HL-60 (cell line): ENCODE measurements at regions not wholly inside any gene's neighbourhood (a gene's known extent, or its start where the extent isn't known, plus 50 kb on each side); places are given as distances from the start of the nearest gene placed in this dataset.

Experiments used
- DNase-seq, 2 experiments: peaks; one replicate each; pipeline ENCODE4 v3.0.0-alpha.2; 2010 to 2020; ENCODE audit warnings: low read depth in 1 of 2, low spot score in 1 of 2
- H3K27ac ChIP-seq: fragments of 250-450 bp; sonication (Bioruptor Pico); replicated peaks from 2 replicates; pipeline ENCODE4 v1.5.1; 2020; ENCODE audit warnings: mild to moderate bottlenecking, moderate library complexity
- H3K27me3 ChIP-seq: fragments of 250-450 bp; sonication (Bioruptor Pico); 2 replicates; pipeline ENCODE4 v1.5.1; 2021; ENCODE audit warnings: mild to moderate bottlenecking, moderate library complexity; ENCODE audit not compliant: insufficient read depth, poor library complexity, severe bottlenecking
- H3K4me3 ChIP-seq: replicated peaks from 2 replicates; pipeline ENCODE4 v1.5.1; 2011; ENCODE audit warnings: mild to moderate bottlenecking, control low read depth, low read length; ENCODE audit not compliant: insufficient read depth
- GABPA ChIP-seq: IDR thresholded peaks from 2 replicates; pipeline ENCODE4 v1.6.1; 2012; ENCODE audit warnings: low read depth
- POLR2AphosphoS5 ChIP-seq: IDR thresholded peaks from 2 replicates; pipeline ENCODE4 v1.6.1; 2012; ENCODE audit warnings: low read depth
- SPI1 ChIP-seq: IDR thresholded peaks from 2 replicates; pipeline ENCODE4 v1.6.1; 2012; ENCODE audit warnings: low read depth, mild to moderate bottlenecking, borderline replicate concordance
- TF ChIP-seq, protein P1 (sequence below): IDR thresholded peaks from one replicate; pipeline ENCODE4 v1.5.1; 2011; ENCODE audit warnings: low read length, control low read depth, inconsistent platforms; ENCODE audit not compliant: insufficient read depth
- TF ChIP-seq, protein P2 (sequence below): IDR thresholded peaks from 2 replicates; pipeline ENCODE4 v1.6.1; 2012; ENCODE audit warnings: low read depth; ENCODE audit not compliant: insufficient replicate concordance

DNA sequence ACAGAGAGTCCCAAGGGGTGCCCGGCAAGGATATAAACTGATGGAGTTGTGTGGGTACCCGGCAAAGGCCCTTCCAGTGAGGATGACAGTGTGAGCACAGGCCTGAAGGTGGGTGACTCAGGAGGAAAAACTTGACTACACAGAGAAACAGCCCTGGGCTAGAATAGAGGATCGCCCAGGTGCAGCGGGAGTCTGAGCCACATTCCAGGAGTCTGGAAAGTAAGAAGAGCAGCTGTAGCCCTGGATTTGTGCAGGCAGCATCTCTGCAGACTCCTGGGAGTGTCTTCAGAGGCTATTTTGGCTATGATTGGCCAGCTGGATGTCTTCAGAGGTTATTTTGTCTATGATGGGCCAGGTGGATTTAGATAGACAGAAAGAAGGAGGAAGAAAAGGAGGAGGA lies 367.6 kb upstream of the MKI67 start:
- no peak overlapping the region for H3K4me3 ChIP-seq
- H3K27ac ChIP-seq, result no peak overlapping the region
- TF ChIP-seq, protein P1, sequence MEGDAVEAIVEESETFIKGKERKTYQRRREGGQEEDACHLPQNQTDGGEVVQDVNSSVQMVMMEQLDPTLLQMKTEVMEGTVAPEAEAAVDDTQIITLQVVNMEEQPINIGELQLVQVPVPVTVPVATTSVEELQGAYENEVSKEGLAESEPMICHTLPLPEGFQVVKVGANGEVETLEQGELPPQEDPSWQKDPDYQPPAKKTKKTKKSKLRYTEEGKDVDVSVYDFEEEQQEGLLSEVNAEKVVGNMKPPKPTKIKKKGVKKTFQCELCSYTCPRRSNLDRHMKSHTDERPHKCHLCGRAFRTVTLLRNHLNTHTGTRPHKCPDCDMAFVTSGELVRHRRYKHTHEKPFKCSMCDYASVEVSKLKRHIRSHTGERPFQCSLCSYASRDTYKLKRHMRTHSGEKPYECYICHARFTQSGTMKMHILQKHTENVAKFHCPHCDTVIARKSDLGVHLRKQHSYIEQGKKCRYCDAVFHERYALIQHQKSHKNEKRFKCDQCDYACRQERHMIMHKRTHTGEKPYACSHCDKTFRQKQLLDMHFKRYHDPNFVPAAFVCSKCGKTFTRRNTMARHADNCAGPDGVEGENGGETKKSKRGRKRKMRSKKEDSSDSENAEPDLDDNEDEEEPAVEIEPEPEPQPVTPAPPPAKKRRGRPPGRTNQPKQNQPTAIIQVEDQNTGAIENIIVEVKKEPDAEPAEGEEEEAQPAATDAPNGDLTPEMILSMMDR, result no peak
- TF ChIP-seq SPI1 (no peak), GABPA (no peak), POLR2AphosphoS5 (no peak)
- TF ChIP-seq, protein P2, sequence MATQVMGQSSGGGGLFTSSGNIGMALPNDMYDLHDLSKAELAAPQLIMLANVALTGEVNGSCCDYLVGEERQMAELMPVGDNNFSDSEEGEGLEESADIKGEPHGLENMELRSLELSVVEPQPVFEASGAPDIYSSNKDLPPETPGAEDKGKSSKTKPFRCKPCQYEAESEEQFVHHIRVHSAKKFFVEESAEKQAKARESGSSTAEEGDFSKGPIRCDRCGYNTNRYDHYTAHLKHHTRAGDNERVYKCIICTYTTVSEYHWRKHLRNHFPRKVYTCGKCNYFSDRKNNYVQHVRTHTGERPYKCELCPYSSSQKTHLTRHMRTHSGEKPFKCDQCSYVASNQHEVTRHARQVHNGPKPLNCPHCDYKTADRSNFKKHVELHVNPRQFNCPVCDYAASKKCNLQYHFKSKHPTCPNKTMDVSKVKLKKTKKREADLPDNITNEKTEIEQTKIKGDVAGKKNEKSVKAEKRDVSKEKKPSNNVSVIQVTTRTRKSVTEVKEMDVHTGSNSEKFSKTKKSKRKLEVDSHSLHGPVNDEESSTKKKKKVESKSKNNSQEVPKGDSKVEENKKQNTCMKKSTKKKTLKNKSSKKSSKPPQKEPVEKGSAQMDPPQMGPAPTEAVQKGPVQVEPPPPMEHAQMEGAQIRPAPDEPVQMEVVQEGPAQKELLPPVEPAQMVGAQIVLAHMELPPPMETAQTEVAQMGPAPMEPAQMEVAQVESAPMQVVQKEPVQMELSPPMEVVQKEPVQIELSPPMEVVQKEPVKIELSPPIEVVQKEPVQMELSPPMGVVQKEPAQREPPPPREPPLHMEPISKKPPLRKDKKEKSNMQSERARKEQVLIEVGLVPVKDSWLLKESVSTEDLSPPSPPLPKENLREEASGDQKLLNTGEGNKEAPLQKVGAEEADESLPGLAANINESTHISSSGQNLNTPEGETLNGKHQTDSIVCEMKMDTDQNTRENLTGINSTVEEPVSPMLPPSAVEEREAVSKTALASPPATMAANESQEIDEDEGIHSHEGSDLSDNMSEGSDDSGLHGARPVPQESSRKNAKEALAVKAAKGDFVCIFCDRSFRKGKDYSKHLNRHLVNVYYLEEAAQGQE, result no peak
- no peaks in the 10 kb centered on the region for H3K27me3 ChIP-seq
- no peak for DNase-seq

DNA sequence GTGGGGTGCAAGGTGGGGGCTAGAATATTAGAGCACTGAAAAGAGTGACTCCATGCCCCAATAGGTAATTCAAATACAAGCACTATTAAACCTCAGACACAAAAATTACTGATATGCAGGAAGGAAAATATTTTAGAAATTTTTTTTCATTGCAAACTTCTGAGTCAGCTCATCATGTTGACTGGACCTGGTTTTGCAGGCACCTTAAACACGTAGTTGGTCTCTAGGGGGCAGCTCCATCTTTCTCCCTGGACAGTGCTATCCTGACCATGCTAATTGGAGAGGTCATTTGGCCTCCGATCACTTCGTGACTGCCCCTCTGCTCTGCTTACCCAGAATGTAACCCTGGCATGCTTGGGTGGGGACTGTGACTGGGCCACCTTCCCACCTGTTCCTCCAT lies 368.4 kb upstream of the MKI67 start:
- no peaks in the 10 kb centered on the region for H3K27me3 ChIP-seq
- DNase-seq, result no peak
- TF ChIP-seq SPI1 (no peak), GABPA (no peak), POLR2AphosphoS5 (no peak)
- TF ChIP-seq, protein P2, result no peak
- TF ChIP-seq, protein P1, result no peak
- H3K27ac ChIP-seq, result no peak overlapping the region
- H3K4me3 ChIP-seq, result no peak overlapping the region

DNA sequence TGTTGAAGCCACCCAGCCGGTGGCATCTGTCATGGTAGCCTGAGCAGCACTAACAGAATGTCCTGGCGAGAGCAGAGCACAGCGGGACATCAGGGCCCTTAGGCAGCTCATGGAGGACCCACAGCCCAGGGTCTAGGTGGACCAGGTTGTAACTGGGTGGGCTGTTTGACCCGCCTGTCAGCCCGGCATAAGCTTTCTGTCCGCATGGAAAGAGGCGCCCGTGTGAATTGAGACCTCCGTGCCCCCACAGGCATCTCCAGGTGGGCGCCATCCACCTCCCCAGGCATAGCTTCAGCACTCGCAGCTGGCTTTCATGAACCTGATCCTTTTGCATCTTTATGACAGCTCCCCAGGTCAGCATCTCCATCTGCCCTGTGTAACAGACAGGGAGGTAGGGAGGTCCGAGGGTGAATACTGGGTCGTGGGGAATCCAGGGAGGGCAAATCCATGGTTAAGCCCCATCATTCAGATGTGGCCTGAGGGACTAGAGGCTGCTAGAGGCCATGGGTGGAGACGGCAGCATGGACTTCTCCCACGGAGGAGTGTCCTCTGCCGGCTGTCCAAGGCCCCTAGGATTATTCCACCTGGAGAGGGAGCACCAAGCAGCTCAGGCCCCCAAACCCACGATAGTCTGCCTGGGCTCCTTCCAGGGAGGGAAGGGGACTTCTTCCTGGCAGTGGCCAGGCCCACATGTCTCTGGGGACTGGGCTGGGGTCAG lies 371.6 kb upstream of the MKI67 start:
- TF ChIP-seq, protein P2, result no peak
- no peak for TF ChIP-seq GABPA
- TF ChIP-seq POLR2AphosphoS5, result no peak
- TF ChIP-seq SPI1, result no peak
- TF ChIP-seq, protein P1, result no peak
- Histone ChIP-seq H3K4me3 (no peak overlapping the region), H3K27ac (no peak overlapping the region), H3K27me3 (no peaks in the 10 kb centered on the region)
- no peak for DNase-seq
